ENCODE measurements at regions not wholly inside any gene's neighbourhood (a gene's known extent, or its start where the extent isn't known, plus 50 kb on each side); places are given as distances from the start of the nearest gene placed in this dataset.
"Not testable (repeated sequence)": the region's sequence is repeated elsewhere in the genome, so short reads cannot be mapped to it uniquely, and the experiment has no call there.

DNA sequence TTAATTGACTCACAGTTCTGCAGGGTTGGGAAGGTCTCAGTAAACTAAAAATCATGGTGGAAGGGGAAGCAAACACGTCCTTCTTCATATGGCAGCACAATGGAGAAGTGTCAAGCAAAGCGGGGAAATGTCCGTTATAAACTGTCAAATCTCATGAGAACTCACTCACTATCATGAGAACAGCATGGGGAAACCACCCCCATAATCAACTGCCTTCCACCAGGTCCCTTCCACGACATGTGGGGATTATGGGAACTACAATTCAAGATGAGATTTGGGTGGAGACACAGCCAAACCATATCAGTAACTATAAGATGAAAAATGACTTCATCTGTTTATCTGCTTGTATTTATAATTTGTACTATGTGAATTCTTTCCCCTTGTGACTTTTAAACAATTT is 577.6 kb upstream of the MDGA2 start:
- no peak overlapping the region for H3K4me3 ChIP-seq (ENCODE audit: low read depth, low read length)
- no peak for DNase-seq (ENCODE audit: low read depth)

DNA sequence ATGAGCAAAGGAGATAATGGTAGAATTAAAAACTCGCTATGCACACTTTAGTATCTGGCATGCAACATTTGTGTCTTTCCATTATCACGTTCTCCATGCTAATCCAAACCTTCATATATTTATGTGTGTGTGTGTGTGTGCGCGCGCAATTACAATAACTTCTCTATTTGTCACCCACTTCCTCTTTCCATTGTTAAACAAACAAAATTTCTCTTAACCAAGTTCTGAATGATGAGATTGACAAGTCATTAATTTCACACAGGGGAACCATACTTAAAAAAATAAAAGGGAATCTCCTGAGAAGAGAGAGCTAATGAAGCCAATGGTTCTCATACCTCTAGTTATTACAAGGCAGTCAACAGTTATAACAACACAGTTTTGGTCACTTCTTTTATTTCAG is 575.9 kb upstream of the MDGA2 start:
- DNase-seq (ENCODE audit: low read depth) = no peak
- no peak overlapping the region for H3K4me3 ChIP-seq (ENCODE audit: low read depth, low read length)
- no peak for TF ChIP-seq CTCF (conservative IDR thresholded peaks at IDR 0.05; ENCODE audit: low read depth, low read length)

More for the DNA sequence above, 577.6 kb upstream of the MDGA2 start:
- TF ChIP-seq CTCF (conservative IDR thresholded peaks at IDR 0.05; ENCODE audit: low read depth, low read length) = no peak

- TF ChIP-seq CTCF (conservative IDR thresholded peaks at IDR 0.05; ENCODE audit: low read depth, low read length) = no peak
- no peak overlapping the region for H3K4me3 ChIP-seq (ENCODE audit: low read depth, low read length)
- DNase-seq (ENCODE audit: low read depth) = no peak
Measured at GRCh38 chr14:48250575-48250974, 575.2 kb upstream of the MDGA2 start.

DNA sequence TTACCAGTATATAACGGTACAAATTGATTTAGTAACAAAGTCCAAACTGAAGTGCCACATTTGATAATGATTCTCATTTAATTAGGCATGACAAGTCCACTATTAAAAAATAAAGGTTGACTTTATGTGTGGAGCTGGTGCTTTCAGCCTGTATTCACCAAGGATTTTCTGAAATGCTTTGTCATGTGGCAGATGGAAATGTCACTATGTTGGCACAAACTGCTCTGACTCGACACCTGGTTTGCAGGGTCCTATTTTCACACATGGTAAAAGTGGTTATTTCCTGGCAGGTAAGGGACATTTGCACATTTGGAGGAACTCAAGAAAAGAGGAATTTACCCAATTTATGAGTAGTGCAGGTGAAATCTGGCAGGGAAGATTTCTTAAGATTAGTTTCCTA is 572.6 kb upstream of the MDGA2 start:
- no peak overlapping the region for H3K4me3 ChIP-seq (ENCODE audit: low read depth, low read length)
- no peak for TF ChIP-seq CTCF (conservative IDR thresholded peaks at IDR 0.05; ENCODE audit: low read depth, low read length)
- DNase-seq (ENCODE audit: low read depth) = no peak

- no peak for TF ChIP-seq CTCF (conservative IDR thresholded peaks at IDR 0.05; ENCODE audit: low read depth, low read length)
- no peak for DNase-seq (ENCODE audit: low read depth)
Measured at GRCh38 chr14:48243900-48244299, 568.5 kb upstream of the MDGA2 start.

DNA sequence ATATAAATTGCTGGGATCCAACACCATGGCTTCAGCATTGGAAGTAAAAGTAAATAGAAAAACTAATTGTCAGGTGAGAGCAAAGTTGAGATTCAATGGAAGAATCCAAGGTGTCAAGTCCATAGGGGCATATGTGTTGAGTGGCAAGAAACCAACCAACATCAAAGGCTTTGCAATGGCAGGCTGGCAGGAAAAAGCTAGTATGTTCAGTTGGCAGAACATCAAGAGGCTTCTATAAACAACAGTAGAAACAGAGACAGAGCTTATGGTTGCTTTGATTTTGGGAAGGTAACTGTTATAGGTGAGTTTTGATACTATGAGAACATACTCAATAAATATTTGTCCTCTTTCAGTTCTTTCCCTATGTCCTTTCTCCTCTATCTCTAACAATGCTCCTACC is 553.7 kb upstream of the MDGA2 start:
- DNase-seq (ENCODE audit: low read depth) = no peak
- H3K4me3 ChIP-seq (ENCODE audit: low read depth, low read length) = no peak overlapping the region
- no peak for TF ChIP-seq CTCF (conservative IDR thresholded peaks at IDR 0.05; ENCODE audit: low read depth, low read length)

More at GRCh38 chr14:48243900-48244299, 568.5 kb upstream of the MDGA2 start:
- H3K4me3 ChIP-seq (ENCODE audit: low read depth, low read length) = no peak overlapping the region

DNA sequence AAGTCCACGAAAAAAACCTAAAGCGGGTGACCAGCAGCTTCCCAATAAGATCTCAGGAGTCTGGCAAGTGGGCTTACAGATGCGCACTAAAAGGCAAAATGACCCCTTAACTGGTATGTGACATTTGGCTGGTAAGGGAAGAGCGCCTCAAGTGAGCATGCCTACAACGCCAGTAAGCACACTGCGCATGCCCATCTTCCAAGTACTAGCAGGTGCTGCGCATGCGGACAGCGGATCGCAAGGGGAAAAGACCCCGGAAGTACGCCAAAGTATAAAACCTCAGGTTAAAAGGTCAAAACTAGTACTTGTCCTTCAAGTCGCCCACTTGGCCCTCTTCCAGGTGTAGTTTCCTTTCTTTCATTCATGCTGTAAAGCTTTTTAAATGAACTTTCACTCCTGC is 518.5 kb upstream of the MDGA2 start:
- no peak for DNase-seq (ENCODE audit: low read depth)
- H3K4me3 ChIP-seq (ENCODE audit: low read depth, low read length) = no peak overlapping the region
- TF ChIP-seq CTCF (conservative IDR thresholded peaks at IDR 0.05; ENCODE audit: low read depth, low read length) = no peak

- DNase-seq (ENCODE audit: low read depth); H3K4me3 ChIP-seq (ENCODE audit: low read depth, low read length): not testable (repeated sequence)
Measured at GRCh38 chr14:48149624-48150023, 474.2 kb upstream of the MDGA2 start.
